Activated CD8-positive, alpha-beta memory T cell treated with anti-CD3 and anti-CD28 coated beads, Interleukin-2, amount 10 ng/mL, durations not matched to agents 7 days and 5 days (primary cell): ENCODE measurements at regions not wholly inside any gene's neighbourhood (a gene's known extent, or its start where the extent isn't known, plus 50 kb on each side); places are given as distances from the start of the nearest gene placed in this dataset.

Experiments
- ATAC-seq: fragments of 150-1000 bp; cut with Tn5 transposase; one replicate; pipeline ENCODE4 v1.10.0; 2021; ENCODE audit warnings: moderate library complexity
- CTCF ChIA-PET: fragments of 350-600 bp; sonication (Branson Sonifier 250); formaldehyde crosslinking; loops from one replicate; lab custom pipeline; 2021; ENCODE audit warnings: antibody characterized with exemption; lab: Charles Lee
- DNase-seq: peaks from one replicate; pipeline ENCODE4 v3.0.0-alpha.2; 2020
- H3K27ac Mint-ChIP-seq: one replicate; pipeline ENCODE4 v1.8.0; 2021; ENCODE audit warnings: mild to moderate bottlenecking, mixed read lengths
- H3K27me3 Mint-ChIP-seq: one replicate; pipeline ENCODE4 v1.8.0; 2021; ENCODE audit warnings: mixed read lengths
- H3K36me3 Mint-ChIP-seq: one replicate; pipeline ENCODE4 v1.8.0; 2021; ENCODE audit warnings: mild to moderate bottlenecking, mixed read lengths
- H3K4me1 Mint-ChIP-seq: one replicate; pipeline ENCODE4 v1.8.0; 2021; ENCODE audit warnings: mixed read lengths
- H3K4me3 Mint-ChIP-seq: one replicate; pipeline ENCODE4 v1.8.0; 2021; ENCODE audit warnings: mild to moderate bottlenecking, moderate library complexity, mixed read lengths
- H3K9me3 Mint-ChIP-seq: one replicate; pipeline ENCODE4 v1.8.0; 2022; ENCODE audit warnings: low read depth, mixed read lengths

DNA sequence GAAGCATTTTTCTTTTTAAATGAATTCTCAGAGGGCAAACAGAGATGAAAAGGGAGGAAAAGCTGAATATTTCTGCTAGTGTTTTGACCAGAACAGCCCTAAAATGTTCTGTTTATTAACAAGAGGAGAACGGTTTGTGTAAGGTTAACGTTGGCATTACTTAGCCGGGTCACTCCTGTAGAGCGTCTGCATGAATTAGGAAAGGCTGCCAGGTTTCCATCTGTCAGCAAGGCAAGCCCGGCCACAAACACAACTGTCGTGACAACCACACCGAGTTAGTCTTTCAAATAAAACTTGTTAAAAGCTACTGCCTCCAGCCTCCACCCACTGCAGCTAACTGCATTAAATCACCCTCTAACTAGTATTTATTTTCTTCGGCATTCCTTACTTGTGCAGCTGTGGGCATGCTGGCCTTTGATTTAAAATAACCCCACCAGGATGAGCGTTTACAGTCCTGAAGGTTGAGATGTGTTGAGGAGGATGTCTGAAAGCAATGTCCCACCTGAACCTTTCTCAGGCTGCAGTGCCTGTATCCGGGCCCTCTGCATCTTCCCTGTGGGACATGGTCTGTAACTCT is 527.9 kb downstream of the FGF9 start:
- no peak for ATAC-seq
- CTCF ChIA-PET: no interaction called here

DNA sequence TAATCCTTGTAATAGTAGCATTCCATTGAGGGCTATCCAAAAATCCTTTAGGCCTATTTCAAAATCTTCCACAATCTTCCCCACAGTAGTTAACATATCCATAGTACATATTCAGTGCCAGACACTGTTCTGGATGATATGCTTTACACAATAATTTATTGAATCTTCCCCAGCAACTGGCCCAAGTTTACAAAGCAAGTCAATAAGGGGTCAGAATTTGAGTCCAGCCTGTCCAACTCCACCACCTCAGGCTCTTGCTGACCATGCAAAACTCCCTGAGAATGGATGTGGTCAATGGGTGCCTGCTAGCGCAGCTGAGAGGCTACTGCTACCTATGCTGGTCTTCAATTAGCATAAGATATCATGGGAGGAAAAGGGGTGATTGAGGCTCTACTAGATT is 529.6 kb downstream of the FGF9 start:
- no peak overlapping the region for H3K4me3 Mint-ChIP-seq
- H3K27ac Mint-ChIP-seq: no peak overlapping the region
- ATAC-seq (no peak), DNase-seq (no peak)
- H3K27me3 Mint-ChIP-seq: no peaks in the 10 kb centered on the region
- no peaks in the 10 kb centered on the region for H3K9me3 Mint-ChIP-seq
- H3K36me3 Mint-ChIP-seq: no peaks in the 10 kb centered on the region
- CTCF ChIA-PET: no interaction called here
- no peaks in the 10 kb centered on the region for H3K4me1 Mint-ChIP-seq

More for the DNA sequence above, 527.9 kb downstream of the FGF9 start:
- Mint-ChIP-seq H3K9me3 (no peaks in the 10 kb centered on the region), H3K36me3 (no peaks in the 10 kb centered on the region), H3K27me3 (no peaks in the 10 kb centered on the region), H3K4me1 (no peaks in the 10 kb centered on the region), H3K27ac (no peak overlapping the region), H3K4me3 (no peak overlapping the region)
- DNase-seq: no peak

DNA sequence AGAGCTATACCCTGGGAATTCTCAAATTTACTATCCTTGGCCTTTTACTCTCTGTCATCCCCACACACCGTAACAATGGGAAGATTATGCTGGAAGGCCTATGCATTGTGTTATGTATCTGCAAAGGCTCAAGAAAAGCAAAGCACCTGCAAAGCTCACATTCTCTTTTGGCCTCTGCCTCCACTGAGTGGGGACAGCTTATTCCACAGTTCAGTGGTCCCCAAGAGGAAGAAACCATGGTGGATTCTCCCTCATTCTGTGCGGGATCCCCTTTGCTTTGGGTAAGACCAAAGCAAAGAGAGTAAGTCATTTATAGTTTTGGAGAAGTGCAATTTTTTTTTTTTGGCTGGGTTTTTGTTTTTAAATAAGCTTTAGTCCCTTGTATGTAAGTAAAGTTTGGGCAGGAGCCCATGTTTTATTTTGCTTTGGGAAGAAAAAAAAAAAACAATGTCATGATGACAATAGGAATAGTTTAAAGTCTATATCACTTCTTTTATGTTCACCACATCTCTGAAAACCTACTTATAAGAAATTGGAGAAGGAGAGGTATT is 530.6 kb downstream of the FGF9 start:
- H3K9me3 Mint-ChIP-seq: no peaks in the 10 kb centered on the region
- DNase-seq (no peak), ATAC-seq (no peak)
- H3K36me3 Mint-ChIP-seq: no peaks in the 10 kb centered on the region
- CTCF ChIA-PET: no interaction called here
- no peak overlapping the region for H3K27ac Mint-ChIP-seq
- no peaks in the 10 kb centered on the region for H3K4me1 Mint-ChIP-seq
- no peak overlapping the region for H3K4me3 Mint-ChIP-seq
- H3K27me3 Mint-ChIP-seq: no peaks in the 10 kb centered on the region

DNA sequence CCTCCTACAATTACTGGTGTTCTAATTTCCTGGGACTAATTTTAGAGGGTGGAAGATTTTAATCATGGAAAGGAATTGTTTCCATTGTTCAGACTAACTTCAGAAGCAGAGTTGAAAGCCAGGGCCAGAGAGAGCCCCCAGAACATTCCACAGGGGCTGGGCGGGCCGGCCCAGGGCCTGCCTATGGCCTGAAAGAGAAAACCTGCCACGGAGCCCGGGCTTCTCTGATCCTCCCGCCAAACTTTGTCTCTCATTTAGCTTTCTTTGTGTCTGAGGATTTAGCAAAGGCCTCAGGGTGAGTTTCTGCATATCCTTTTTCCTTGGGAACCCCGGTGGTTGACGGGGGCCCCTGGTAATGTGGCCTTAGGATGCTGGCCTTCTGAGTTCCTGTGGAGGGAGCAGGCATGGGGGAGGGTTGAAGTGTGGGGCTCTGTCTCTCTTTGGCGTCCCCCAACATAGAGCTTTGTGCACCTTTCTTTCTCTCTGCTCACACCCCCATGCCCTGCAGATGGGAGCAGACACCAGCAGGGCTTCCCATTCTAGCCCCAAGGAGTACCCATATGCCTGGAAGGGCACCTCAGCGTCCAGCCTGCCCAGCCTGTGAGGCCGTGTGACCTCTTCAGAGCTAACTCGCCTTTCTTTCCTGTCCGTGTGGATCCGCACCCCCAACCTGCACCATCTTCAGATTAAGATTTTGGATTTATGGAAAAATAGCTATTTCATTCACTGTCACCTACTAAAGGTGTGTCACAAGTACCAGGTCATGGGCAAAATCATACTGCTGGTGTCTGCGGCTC is 539.5 kb downstream of the FGF9 start:
- no peak overlapping the region for H3K27ac Mint-ChIP-seq
- ATAC-seq (no peak), DNase-seq (no peak)
- no peaks in the 10 kb centered on the region for H3K36me3 Mint-ChIP-seq
- no peaks in the 10 kb centered on the region for H3K9me3 Mint-ChIP-seq
- H3K27me3 Mint-ChIP-seq: no peaks in the 10 kb centered on the region
- CTCF ChIA-PET: no interaction called here
- H3K4me1 Mint-ChIP-seq: peaks cover 3% of the 10 kb centered on the region
- H3K4me3 Mint-ChIP-seq: no peak overlapping the region

GRCh38 chr13:22211876-22212275 is 541.0 kb downstream of the FGF9 start:
- Mint-ChIP-seq H3K27ac (no peak overlapping the region), H3K36me3 (no peaks in the 10 kb centered on the region), H3K9me3 (no peaks in the 10 kb centered on the region), H3K4me3 (no peak overlapping the region), H3K4me1 (peaks cover 3% of the 10 kb centered on the region), H3K27me3 (no peaks in the 10 kb centered on the region)
- CTCF ChIA-PET: no interaction called here
- no peak for DNase-seq
- ATAC-seq: no peak

GRCh38 chr13:22212576-22212975 is 541.7 kb downstream of the FGF9 start:
- CTCF ChIA-PET: no interaction called here
- H3K36me3 Mint-ChIP-seq: no peaks in the 10 kb centered on the region
- H3K4me3 Mint-ChIP-seq: no peak overlapping the region
- H3K27me3 Mint-ChIP-seq: no peaks in the 10 kb centered on the region
- no peaks in the 10 kb centered on the region for H3K9me3 Mint-ChIP-seq
- DNase-seq: no peak
- no peak overlapping the region for H3K27ac Mint-ChIP-seq
- H3K4me1 Mint-ChIP-seq: peaks cover 3% of the 10 kb centered on the region
- ATAC-seq: no peak

DNA sequence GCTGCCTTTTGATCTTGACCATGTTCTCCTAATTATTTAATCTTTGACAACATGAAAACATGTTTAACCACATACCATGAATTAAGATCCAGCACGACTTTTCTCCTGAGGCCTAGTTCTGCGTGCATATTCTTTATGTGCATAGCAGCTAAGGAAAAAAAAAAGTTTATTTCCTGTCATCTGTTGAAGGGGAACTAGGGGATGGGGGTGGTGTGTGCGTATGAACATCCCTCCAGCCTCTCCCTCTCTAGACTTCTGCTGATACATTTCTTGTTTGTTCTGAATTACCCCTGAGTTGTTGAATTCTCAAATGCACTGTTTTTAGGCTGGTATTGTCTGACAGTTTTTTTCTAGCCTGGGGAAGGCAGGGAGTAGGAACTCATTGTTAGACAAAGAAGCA is 543.3 kb downstream of the FGF9 start:
- Mint-ChIP-seq H3K4me3 (no peak overlapping the region), H3K9me3 (no peaks in the 10 kb centered on the region), H3K27ac (no peak overlapping the region), H3K4me1 (peaks cover 3% of the 10 kb centered on the region), H3K36me3 (no peaks in the 10 kb centered on the region), H3K27me3 (no peaks in the 10 kb centered on the region)
- ATAC-seq (no peak), DNase-seq (no peak)
- CTCF ChIA-PET: no interaction called here

DNA sequence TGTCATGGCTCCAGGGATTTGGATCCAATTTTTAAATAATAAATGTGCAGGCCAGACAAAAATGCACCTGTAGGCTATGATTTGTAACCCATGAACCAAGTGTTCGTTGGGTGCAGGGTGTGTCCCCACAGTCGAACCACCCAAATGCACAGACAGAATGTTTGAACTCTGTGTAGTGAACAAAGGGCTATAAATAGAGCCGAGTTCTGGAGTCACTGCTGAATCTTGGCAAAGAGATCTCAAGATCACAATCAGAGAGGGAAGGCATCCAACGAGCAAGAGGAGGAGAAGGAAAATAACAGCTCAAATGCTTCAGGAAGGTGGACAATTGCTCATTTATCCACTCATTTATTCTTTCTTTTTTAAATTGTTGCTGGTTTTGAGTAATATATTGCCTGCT is 547.9 kb downstream of the FGF9 start:
- ATAC-seq (no peak), DNase-seq (no peak)
- CTCF ChIA-PET: no interaction called here
- H3K4me3 Mint-ChIP-seq: no peak overlapping the region
- H3K9me3 Mint-ChIP-seq: no peaks in the 10 kb centered on the region
- H3K4me1 Mint-ChIP-seq: peaks cover 3% of the 10 kb centered on the region
- no peaks in the 10 kb centered on the region for H3K27me3 Mint-ChIP-seq
- no peak overlapping the region for H3K27ac Mint-ChIP-seq
- no peaks in the 10 kb centered on the region for H3K36me3 Mint-ChIP-seq

GRCh38 chr13:22219709-22220108 is 548.8 kb downstream of the FGF9 start:
- CTCF ChIA-PET: no interaction called here
- H3K36me3 Mint-ChIP-seq: no peaks in the 10 kb centered on the region
- no peaks in the 10 kb centered on the region for H3K27me3 Mint-ChIP-seq
- H3K9me3 Mint-ChIP-seq: no peaks in the 10 kb centered on the region
- no peak overlapping the region for H3K4me3 Mint-ChIP-seq
- no peaks in the 10 kb centered on the region for H3K4me1 Mint-ChIP-seq
- H3K27ac Mint-ChIP-seq: no peak overlapping the region
- no peak for ATAC-seq
- DNase-seq: no peak

DNA sequence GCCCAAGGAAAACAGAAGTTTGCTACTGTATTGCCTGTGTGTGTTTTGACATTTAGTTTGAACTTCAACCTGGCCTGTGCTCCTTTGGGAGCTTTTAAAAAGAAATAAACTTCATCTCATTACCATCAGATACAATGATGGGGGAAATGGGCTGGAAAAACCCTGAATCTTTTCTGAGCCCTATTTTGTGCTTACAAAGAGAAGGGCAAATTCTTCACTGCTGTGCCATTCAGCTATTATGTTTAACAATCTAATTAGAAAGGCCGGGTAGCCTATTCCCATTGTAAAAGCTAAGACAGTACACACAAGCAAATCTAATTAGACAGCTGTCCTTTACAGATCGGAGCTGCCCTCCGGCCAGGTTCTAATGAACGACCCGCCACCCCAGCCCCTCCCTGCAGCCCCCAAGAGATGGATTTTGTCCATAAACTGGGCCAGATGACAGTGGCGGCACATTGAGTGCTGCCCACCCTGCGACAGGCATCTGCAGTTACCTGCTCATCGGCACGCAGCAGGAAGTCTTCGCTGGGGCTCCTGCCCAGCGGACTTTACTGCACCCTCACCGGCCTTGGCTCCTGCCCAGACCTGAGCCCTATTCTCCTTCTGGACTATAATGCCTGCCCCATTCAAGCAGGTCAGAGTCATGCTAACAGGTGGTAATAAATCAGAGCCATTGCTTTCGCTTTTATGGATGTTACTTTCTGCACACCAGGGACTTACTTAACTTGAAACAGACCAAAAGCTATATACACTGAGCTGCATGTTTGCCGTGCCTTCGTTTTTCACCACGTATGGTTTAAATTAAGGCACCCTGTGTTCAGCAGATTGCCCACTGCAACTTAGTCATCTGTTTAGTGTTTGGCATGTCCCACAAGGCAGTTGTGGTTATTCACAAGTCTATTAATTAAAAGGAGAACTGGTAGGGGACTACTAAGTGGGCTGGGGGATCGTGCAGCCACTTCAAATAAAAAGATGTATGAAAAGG is 549.6 kb downstream of the FGF9 start:
- Mint-ChIP-seq H3K4me3 (no peak overlapping the region), H3K27ac (no peak overlapping the region), H3K4me1 (no peaks in the 10 kb centered on the region), H3K36me3 (no peaks in the 10 kb centered on the region), H3K9me3 (no peaks in the 10 kb centered on the region), H3K27me3 (no peaks in the 10 kb centered on the region)
- ATAC-seq (no peak), DNase-seq (no peak)
- CTCF ChIA-PET: no interaction called here

DNA sequence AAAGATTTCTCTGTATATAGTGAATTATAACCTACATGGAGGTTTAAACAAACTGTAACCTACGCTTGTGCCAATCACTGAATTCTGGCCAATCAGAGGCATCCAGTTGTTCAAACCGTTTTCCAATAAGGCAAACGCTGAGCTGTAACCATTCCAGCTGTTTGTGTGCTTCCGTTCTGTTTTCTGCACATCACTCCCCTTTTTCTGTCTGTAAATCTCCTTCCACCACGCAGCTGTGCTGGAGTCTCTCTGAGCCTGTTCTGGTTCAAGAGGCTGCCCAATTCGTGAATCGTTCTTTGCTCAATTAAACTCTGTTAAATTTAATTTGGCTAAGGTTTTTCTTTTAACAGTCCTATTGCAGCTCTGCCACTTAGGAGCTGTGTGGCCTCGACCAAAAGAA is 552.5 kb downstream of the FGF9 start:
- Mint-ChIP-seq H3K4me1 (no peaks in the 10 kb centered on the region), H3K4me3 (no peak overlapping the region), H3K9me3 (no peaks in the 10 kb centered on the region), H3K27me3 (no peaks in the 10 kb centered on the region), H3K27ac (no peak overlapping the region), H3K36me3 (no peaks in the 10 kb centered on the region)
- DNase-seq (no peak), ATAC-seq (no peak)
- CTCF ChIA-PET: no interaction called here

GRCh38 chr13:22226086-22226485 is 555.2 kb downstream of the FGF9 start:
- Mint-ChIP-seq H3K9me3 (no peaks in the 10 kb centered on the region), H3K4me1 (peaks cover 9% of the 10 kb centered on the region)

DNA sequence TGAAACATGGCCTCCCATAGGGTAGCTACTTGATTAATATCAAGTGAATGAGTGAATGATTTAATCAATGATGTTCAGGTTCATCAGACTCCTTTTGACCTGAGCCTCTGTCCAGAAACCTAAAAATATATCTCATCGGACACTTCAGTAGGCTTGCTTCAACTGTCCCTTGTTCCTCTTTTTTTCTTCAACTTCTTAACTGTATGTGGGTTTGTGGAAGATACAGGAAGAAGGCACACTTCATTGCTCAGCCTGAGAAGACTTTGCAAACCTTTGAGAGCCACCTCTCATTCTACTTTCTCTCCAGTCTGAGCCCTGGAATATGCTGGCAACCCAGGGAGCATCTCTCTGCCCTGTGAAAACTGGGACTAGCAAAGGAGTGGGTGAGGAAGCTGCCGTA is 557.0 kb downstream of the FGF9 start:
- Mint-ChIP-seq H3K4me3 (no peak overlapping the region), H3K4me1 (peaks cover 9% of the 10 kb centered on the region), H3K9me3 (no peaks in the 10 kb centered on the region), H3K36me3 (no peaks in the 10 kb centered on the region), H3K27ac (no peak overlapping the region), H3K27me3 (no peaks in the 10 kb centered on the region)
- DNase-seq (no peak), ATAC-seq (no peak)
- CTCF ChIA-PET: no interaction called here

More at GRCh38 chr13:22226086-22226485, 555.2 kb downstream of the FGF9 start:
- ATAC-seq (no peak), DNase-seq (no peak)
- H3K36me3 Mint-ChIP-seq: no peaks in the 10 kb centered on the region
- no peak overlapping the region for H3K4me3 Mint-ChIP-seq
- no peak overlapping the region for H3K27ac Mint-ChIP-seq
- H3K27me3 Mint-ChIP-seq: no peaks in the 10 kb centered on the region
- CTCF ChIA-PET: no interaction called here
